ENCODE measurements at regions not wholly inside any gene's neighbourhood (a gene's known extent, or its start where the extent isn't known, plus 50 kb on each side); places are given as distances from the start of the nearest gene placed in this dataset.

DNA sequence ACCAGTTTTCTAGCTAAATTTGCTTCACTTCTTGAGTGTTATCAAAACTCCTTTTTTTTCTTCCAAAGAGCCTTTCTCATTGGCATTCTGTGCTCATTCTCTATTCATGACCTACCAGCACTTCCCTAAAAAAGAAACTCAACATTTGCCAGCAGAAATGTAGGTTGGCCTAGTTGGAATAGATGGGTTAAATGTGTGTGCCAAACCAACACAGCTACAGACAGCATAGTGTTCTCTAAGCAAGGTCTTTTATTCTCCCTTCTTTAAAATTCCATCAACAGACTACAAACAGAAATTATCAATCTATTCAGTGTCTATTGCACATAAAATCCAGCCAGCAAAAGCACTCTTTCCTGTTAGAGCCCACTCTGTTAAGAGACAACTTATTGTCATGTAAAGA, 255.8 kb upstream of the PUM3 start:
- H3K9ac ChIP-seq (ENCODE audit: low read length), result no peak overlapping the region
- H3K27ac ChIP-seq (ENCODE audit: low read depth, low read length), result no peak overlapping the region
- POLR2A ChIA-PET, result no interaction called here
- H4K20me1 ChIP-seq (ENCODE audit: insufficient read depth), result no peaks in the 10 kb centered on the region; the same call in 1 of the 2 replicates
- RAD21 ChIA-PET (ENCODE audit: low non-redundant PET in 1 of 2, low total read pairs in 2 of 2, uncharacterized antibody in 2 of 2, unreplicated experiment in 2 of 2), result no interaction called here
- CTCF ChIA-PET, result no interaction called here
- ATAC-seq (no peak), DNase-seq (ENCODE audit: low read depth, low spot score) (no peak)
- peaks cover 14% of the 10 kb centered on the region for H3K27me3 ChIP-seq (ENCODE audit: insufficient read depth, low read length)
- H3K79me2 ChIP-seq (ENCODE audit: insufficient read depth, low read length), result no peaks in the 10 kb centered on the region
- intact Hi-C loops (cut with micrococcal nuclease), result loop anchor here (10.0 kb wide), 1 partner anchor 195 kb away; no protein-coding TSS in a partner anchor
- no peaks in the 10 kb centered on the region for H3K36me3 ChIP-seq (ENCODE audit: control insufficient read depth in 1 of 2, insufficient read depth in 2 of 2, low read length in 2 of 2)
- BruUV-seq (replicated peaks), result no TSS peak
- no peak overlapping the region for H2AFZ ChIP-seq (ENCODE audit: low read depth, low read length, poor library complexity, severe bottlenecking)
- no peaks in the 10 kb centered on the region for H3K9me3 ChIP-seq (ENCODE audit: control insufficient read depth in 1 of 2, insufficient read depth in 1 of 2, low read depth in 1 of 2, low read length in 2 of 2)
- H3K9me2 ChIP-seq (ENCODE audit: insufficient read depth), result no peaks in the 10 kb centered on the region
- TF ChIP-seq JUND (IDR thresholded peaks at IDR 0.05) (no peak), CBX3 (IDR thresholded peaks at IDR 0.05; ENCODE audit: low read depth) (no peak), REST (IDR thresholded peaks at IDR 0.05; ENCODE audit: low read depth) (no peak), MAX (IDR thresholded peaks at IDR 0.05) (no peak), RAD21 (IDR thresholded peaks at IDR 0.05; ENCODE audit: low read depth) (no peak), ZFX (IDR thresholded peaks at IDR 0.05) (no peak), FOSL1 (IDR thresholded peaks at IDR 0.05; ENCODE audit: low read depth) (no peak), ZNF274 (IDR thresholded peaks at IDR 0.05; ENCODE audit: low read depth, low read length) (no peak), EZH2 (IDR thresholded peaks at IDR 0.05) (no peak), ATF3 (IDR thresholded peaks at IDR 0.05) (no peak), SRF (IDR thresholded peaks at IDR 0.05; ENCODE audit: low read depth) (no peak), SP1 (IDR thresholded peaks at IDR 0.05; ENCODE audit: low read depth) (no peak), POLR2AphosphoS5 (IDR thresholded peaks at IDR 0.05; ENCODE audit: low read depth, low read length) (no peak), TCF7L2 (IDR thresholded peaks at IDR 0.05; ENCODE audit: borderline replicate concordance, extremely low read depth, insufficient read depth, insufficient read length) (no peak), ELF1 (IDR thresholded peaks at IDR 0.05; ENCODE audit: borderline replicate concordance, low read depth) (no peak)
- TF ChIP-seq, protein P1, sequence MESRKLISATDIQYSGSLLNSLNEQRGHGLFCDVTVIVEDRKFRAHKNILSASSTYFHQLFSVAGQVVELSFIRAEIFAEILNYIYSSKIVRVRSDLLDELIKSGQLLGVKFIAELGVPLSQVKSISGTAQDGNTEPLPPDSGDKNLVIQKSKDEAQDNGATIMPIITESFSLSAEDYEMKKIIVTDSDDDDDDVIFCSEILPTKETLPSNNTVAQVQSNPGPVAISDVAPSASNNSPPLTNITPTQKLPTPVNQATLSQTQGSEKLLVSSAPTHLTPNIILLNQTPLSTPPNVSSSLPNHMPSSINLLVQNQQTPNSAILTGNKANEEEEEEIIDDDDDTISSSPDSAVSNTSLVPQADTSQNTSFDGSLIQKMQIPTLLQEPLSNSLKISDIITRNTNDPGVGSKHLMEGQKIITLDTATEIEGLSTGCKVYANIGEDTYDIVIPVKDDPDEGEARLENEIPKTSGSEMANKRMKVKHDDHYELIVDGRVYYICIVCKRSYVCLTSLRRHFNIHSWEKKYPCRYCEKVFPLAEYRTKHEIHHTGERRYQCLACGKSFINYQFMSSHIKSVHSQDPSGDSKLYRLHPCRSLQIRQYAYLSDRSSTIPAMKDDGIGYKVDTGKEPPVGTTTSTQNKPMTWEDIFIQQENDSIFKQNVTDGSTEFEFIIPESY (IDR thresholded peaks at IDR 0.05; ENCODE audit: extremely low read depth, insufficient replicate concordance, low read length), result no peak
- no peak overlapping the region for H3K4me2 ChIP-seq (ENCODE audit: low read length)
- no peak overlapping the region for H3K4me3 ChIP-seq (replicated peaks in 1 of 2; ENCODE audit: low read depth in 1 of 2, low read length in 2 of 2)
- no peaks in the 10 kb centered on the region for H3K4me1 ChIP-seq (ENCODE audit: control insufficient read depth in 1 of 2, insufficient read depth in 2 of 2, low read length in 2 of 2)

All from HCT116 (cell line).